GM19043 (cell line): ENCODE measurements at regions not wholly inside any gene's neighbourhood (a gene's known extent, or its start where the extent isn't known, plus 50 kb on each side); places are given as distances from the start of the nearest gene placed in this dataset.
"Not testable (repeated sequence)": the region's sequence is repeated elsewhere in the genome, so short reads cannot be mapped to it uniquely, and the experiment has no call there.

Experiments used
- ATAC-seq: cut with Tn5 transposase; IDR thresholded peaks from one replicate; pipeline ENCODE4 v1.9.1; 2021; ENCODE audit warnings: low read depth; ENCODE audit not compliant: unreplicated experiment

DNA sequence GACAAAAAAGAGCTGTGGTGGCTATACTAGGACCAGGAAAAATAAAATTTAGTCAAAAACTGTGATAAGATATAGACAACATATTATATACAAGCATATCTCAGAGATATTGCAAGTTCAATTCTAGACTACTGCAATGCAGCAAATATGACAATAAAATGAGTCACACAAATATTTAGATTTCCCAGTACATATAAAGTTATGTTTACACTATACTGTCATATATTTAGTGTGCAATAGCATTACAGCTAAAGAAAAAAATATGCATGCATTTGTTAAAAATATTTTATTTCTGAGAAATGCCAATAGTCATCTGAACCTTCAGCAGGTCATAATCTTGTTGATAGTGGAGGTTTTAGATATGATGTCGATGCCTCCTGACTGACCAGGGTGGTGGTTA is 72.1 kb downstream of the AKR1C4 start:
- no peak for ATAC-seq

DNA sequence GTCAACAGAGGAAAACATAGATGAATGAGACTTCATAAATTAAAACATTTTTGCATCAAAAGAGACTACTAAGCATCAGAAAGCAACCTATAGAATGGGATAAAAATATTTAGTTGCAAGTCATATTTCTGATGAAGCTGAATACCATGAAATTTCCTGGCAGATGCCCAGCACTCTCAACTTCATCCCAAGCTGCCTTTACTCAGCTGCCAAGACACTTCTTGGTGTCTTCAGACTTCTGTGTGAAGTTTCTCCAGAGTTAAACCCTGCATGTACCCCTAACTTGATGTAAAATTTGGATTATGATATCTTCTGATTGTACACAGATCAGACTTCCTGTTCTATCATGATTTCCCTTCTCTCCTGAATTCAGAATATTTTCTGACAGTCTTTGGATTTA is 73.2 kb downstream of the AKR1C4 start:
- no peak for ATAC-seq

DNA sequence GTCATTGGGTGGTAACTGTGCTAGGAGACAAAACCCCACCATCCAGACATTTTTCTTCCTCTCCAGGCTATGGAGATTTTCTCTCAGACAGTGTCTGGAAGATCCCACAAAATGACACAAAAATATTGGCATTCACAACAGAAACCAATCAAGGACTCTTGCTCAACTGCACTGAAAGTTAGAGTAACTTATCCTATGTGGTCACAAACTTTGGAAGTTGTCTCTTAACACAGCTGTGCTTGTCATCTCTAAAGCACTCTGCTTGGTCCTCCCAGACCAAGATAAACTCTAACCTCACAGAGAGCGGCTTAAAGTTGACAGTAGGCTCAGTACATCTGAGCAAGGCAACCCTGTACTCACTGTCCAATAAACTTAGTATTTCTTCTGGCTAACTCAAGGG is 74.9 kb downstream of the AKR1C4 start:
- ATAC-seq = no peak

DNA sequence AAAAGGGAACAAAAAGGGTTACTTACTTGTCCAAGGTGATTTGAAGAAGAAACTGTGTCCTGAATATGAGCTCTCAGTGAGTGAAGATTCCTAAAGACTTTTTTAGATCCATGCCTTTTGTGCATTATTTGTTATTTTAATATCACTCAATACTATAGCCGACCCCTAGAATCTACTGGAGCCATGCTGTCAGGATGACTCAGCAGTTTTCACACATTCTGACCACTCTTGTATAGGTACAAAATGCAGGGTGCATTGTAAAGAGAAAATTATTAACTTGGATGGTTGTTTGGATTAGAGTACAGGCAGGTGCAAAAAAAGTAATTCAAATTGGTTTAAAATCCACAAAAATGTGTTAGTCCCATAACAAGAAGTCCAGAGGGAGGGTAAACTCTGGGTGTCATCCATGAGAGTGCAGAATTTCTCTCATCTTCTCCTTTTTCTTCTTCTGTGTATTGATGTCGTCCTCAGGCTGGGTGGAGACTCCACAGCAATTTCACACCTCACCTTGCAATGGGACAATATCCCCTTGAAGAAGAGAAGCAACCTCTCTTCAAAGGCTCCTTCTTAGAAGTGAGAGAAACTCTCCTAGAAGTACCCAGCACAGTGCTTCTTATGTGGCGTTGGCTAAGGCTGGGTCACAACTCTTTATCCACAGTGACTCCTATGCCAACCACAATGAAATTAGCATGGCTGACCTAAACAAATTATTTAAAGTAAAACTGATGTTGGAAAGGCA is 75.6 kb downstream of the AKR1C4 start:
- no peak for ATAC-seq

DNA sequence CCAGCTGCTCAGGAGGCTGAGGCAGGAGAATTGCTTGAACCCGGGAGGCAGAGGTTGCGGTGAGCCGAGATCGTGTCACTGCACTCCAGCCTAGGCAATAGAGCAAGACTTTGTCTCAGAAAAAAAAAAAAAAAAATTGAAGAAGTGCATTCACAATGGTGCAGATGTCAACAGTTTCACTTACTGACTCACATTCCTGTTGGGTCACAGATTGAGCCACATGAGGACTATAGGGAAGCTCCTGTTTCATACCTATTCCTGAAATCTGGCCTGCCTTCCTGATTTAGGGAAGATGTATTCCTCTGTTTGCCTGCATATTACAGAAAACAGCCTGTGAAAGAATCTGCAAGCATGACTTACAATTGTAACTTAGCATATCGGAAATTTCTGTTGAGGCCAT is 78.2 kb downstream of the AKR1C4 start:
- no peak for ATAC-seq

DNA sequence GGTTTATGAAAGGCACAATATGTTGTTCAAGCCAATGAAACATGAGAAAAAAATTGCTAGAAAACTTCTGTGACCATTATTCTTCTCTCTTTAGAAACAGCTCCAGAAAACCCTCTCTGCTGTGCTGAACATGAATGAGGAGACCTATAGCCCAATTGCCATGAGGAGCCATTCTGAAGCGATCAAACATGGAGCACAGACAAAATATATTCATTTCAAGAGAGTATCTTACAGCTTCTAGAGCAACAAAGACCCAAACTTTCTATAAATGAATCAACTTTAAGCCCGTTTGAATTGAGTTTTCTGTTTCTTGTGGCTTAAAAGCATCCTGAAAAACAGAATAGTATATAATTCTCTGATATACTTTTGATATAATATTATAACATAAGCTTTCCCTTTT is 83.4 kb upstream of the UCN3 start:
- ATAC-seq = no peak

DNA sequence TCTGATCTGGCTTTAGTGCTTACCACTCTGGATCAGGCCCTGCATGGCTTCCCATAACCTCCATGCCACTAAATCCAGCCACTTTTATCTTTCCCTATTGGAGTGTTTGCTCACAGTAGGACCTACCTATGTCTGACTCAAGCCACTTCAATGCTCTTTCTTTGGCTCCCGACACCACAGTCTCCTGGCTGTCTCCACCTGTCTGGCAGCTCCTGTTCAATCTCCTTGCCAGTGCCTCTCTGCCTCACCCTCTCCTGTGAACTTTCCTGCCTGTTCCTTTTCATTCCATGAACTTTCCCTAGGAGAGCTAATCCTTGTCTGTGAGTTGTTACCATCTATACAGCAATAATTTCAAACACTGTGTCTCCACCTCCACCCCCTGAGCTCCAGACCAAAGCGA is 82.6 kb upstream of the UCN3 start:
- no peak for ATAC-seq

DNA sequence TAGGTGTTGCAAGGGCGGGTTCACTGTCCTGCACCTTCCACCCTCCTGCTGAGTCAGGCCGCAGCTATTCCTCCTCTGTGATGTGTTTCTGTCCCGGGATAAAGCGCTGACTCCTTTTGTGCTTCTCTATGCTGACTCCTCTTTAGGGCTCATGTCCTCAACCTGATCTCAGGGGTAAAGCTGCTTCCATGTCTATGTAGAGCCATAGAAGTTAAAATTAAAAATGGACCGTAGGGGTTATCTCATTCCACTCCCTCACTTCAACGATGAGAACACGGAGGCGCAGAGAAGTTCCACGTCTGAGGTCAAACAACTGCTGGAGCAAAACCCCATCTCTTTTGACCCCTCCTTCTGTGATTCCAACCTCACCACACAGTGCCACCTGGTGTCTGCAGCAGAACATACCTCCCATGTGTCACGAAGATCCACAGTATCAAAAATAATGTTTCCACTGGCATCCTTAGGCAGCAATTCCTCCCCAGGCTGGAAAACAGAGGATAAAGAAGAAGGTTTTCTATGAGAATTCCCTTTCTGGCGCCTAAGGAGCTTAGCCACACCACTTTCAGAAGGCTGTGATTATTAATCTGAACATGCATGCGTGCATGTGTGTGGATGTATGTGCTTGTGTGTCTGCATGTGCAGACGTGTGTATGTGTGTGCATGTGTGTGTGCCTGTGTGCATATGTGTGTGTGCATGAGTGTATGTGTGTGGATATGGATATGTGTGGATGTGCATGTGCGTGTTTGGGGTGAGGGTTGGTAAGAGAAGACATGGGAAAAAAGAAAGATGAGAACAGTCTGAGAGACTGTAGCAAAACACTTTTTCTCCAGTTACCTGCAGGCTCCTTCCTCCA is 81.2 kb upstream of the UCN3 start:
- ATAC-seq = peak; percentile 76

DNA sequence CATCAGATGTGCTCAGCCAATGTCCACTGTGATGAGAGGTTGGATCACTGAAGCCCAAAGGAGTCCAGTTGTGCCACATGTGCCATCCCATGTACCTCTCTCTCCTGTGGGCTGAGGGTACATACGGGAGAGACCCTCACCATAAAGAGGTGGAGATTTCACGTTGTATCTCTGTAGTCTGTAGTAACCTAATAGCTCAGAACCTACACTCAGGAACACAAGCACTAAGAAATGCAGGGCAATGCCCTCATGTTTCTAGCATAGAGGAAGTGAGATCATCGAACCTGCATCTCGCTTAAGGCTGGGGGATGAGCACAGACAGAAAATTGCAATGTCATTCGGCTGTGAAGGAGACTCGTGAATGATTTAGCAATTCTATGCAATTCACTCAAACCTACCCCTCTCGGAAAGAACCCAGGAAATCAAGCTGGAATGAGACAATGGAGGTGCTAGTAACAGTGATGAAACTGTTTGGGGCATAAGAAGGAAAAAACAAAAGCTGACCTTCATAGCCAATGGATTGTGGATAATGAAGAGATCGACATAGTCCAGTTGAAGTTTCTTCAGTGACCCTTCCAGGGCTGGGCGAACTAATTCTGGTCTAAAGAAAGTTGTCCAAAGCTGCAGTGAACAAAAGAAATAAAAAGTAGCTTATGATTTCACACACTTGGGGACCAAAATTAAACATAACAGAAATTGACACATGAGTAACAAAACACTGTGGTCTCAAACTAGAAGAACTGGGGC is 80.3 kb upstream of the UCN3 start:
- ATAC-seq = peak; percentile 71

DNA sequence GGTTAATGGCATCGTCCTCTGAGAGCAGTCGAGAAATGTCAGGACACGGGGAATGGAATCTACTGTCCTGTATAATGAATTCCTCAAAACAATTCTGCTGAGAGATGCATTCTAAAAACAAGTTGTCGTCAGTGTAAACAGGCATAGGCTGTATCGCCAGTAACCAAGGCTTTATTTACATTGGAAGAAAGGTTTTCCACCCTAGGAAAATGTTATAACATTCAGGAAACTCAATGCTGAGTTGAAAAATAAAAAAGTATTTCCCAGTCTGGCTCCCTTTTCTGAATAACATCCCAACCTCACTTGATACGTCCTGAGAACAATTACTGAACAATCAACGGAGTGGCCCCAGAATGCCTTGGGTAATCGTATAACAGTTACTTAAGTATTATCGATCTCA is 79.6 kb upstream of the UCN3 start:
- no peak for ATAC-seq

DNA sequence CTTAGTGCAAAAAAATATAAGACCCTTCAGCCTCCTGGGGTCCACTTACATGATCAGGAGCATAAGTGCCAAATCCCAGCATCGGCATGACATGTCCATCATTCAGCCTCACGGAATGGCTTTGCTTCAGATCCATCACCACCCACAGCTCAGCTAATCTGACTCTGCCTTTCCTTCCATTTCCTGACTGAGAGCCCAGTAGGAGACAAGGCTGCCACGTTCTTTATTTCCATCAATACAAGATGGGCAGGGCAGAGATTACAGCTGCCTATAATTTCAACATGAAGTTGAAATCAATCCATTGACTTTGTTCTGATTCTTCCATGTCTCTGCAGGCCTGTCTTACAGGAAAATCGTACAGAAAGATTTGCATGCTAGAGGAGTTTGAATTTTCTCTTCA is 76.4 kb upstream of the UCN3 start:
- no peak for ATAC-seq

DNA sequence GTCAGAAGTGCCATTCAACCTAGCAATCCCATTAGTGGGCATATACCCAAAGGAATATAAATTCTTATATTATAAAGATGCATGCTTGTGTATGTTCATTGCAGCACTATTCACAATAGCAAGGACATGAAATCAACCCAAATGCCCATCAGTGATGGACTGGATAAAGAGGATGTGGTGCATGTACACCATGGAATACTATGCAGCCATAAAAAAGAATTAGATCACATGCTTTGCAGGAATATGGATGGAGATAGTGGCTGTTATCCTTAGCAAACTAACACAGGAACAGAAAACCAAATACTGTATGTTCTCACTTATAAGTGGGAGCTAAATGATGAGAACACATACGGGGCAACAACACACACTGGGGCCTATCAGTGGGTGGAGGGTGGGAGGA is 75.5 kb upstream of the UCN3 start:
- not testable (repeated sequence) for ATAC-seq

DNA sequence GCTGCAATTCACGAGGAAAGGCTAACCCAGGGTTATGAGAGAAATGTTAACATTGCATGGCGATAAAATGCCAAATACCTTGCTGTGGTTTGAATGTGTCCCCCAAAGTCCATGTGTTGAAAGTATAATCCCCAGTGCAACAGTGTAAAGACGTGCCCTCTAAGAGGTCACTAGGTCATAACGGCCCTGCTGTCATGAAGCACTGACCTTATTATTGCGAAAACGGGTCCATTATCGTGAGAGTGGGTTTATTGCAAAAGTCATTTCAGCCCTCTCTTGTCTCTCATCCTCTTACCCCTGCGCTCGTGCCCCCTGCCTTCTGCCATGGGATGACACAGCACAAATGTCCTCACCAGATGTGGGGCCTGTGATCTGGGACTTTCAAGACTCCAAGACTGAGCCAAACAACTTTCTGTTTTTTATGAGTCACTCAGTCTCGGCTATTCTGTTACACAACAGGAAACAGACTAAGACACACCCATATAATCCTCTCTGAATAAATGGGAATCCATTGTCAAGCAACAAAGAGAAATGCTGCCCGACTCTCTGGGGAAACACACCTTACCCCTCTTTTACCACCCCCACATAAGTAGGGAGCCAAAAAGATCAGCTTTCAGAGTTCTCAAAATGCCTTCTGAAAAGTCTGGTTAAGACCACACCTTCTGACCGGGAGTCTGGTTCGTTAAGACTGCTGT is 73.1 kb upstream of the UCN3 start:
- peak; percentile 61 for ATAC-seq

DNA sequence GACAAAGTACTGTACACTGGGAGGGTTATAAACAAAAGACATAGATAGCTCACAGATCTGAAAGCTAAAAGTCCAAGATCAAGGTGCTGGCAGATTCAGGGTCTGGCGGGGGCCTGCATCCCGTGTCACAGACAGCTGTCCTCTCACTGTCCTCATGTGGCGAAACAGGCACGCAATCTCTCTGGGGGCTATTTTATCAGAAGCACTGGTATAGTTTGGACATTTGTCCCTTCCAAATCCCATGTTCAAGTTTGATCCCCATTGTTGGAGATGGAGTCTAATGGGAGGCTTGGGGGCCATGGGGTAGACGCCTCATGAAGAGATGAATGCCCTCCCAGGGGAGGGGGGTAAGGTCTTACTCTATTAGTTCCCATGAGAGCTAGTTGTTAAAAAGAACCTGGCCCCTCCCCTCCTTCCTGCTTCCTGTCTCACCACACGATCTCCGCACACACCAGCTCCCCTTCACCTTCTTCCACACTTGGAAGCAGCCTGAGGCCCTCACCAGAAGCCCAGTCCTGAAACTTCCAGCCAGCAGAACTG is 72.5 kb upstream of the UCN3 start:
- no peak for ATAC-seq

DNA sequence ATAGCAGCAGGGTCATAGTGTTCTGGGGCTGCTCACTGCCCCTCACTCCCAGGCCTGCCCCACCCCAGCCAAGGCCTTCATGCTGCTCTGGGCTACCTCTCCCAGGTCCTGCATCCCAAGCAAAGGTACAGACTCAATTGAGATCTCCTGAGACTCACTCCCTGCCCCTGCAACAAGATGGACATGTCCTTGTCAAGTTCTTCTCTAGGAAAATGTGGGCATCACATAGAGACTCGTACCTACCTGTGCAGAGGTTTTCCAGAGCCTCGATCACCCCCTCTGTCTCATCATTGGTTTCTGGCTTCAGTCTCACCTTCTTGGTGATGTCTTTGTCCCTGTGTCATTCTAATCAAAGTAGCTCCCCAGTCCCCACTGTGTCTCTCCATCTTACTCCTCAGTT is 71.8 kb upstream of the UCN3 start:
- ATAC-seq = not testable (repeated sequence)

DNA sequence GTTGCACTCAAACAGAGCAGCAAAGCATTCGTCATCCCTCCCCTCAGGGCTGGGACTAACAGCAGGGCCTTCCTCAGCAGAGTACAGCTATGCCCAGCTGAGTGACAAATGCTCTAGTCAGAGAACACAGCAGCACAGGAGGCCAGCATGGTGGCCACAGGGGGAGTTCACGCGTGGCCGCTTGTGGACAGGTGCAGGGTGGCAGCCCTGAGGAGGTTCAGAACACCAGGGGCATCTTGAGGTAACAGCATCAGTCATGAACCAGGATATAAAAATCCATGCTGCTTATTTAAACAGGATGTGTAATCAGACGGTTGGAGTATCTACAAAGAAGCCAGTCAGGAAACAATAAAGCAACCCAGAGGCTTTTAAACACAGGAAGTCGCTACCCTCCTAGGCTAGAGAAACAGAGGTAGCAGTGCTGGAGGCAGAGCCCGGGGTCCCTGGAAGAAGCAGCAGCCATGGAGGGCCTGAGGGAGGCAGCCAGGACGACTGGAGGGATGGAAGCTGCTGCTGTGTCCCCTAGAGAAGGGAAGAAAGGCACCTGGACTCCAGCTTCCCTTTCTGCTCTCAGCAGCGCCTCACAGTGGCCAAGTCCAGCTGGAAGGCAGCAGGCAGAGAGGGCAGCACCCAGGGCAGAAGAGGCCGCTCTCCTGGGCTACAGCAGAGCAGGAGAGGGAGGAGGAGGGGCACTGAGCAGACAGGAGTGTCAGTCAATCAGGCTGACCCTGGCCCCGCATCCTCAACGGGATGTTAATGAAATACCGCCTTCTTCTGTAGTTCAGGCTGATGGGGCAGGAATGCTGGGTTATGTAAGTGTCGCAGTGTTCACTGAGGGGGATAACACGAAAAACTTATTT is 70.8 kb upstream of the UCN3 start:
- no peak for ATAC-seq

DNA sequence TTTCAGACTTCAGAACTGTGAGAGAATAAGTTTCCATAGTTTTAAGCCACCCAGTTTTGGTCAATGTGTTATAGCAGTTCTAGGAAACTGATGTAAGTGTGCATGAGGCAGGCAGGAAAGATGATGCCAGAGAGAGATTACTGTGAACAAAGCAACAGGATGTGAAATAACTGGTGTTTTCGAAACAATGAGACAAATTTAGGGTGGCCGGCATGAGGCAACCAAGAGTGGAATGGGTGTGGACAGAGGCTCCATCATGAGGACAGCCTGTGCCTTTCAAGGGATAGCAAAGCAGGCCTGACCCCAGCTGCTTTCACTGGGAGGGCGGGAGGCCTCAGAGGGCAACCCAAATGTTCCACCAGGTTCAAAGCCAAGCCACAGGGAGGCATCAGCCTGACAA is 67.3 kb upstream of the UCN3 start:
- ATAC-seq = no peak

DNA sequence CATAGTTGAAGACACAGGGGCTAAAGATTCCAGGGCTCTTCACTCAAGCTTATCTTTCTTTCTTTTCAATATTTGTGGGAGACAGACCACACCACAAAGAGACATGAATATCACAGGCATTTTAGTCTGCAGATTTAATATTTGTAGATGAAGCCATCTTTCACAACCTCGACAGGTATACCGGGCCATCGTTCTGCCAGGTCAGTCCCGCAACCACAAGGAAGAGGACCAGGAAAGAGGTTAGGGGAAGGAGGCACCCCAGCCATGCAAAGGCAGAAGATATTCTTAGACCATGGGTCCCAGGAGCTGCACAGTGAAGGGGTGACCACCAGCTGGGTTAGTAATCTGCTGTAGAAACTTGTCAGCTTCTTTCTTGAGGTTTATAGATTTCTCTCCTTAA is 66.8 kb upstream of the UCN3 start:
- ATAC-seq = no peak

DNA sequence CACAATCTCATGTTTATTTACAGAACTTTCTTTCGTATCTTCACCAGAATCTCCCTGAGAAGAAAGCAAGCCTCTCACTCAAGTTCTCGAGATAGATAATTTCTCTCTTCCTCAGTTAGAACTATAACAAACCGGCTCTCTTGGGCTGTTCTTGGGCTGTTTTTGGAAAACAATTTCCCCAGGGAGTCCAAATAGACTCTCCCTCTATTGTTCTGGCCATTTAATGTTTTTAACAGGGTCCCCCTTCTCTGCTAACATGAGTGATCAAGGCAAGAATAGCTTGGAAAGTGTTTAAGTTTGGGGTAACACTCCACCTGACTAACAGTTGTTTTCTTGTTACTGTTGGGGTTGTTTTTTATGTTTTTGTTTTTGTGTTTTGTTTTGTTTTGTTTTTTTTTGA is 64.8 kb upstream of the UCN3 start:
- ATAC-seq = no peak

DNA sequence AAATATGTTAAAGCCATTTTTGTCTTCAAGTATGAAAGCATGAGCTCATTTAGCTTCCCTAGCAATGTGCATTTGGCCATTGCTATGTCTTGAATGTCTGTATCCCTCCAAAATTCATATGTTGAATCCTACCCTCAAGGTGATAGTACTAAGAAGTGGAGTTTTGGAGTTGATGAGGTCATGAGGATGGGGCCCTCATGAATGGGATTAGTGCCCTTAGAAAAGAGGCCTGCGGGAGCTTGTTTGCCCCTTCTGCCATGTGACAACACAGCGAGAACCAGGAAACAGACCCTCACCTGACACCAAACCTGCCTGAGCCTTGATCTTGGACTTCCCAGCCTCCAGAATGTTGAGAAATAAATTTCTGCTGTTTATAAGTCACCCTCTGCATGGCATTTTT is 61.3 kb upstream of the UCN3 start:
- ATAC-seq = no peak
